Trophoblast cell (in vitro differentiated cells and primary cell): ENCODE measurements at regions not wholly inside any gene's neighbourhood (a gene's known extent, or its start where the extent isn't known, plus 50 kb on each side); places are given as distances from the start of the nearest gene placed in this dataset.

Experiments used
- DNase-seq, 2 donors: peaks; one replicate each; pipeline ENCODE4 v3.0.0-alpha.2; 2016
- H2AFZ ChIP-seq: 2 replicates; pipeline ENCODE4 v1.6.1; 2013; ENCODE audit warnings: low read length, moderate library complexity, mild to moderate bottlenecking; ENCODE audit not compliant: insufficient read depth, poor library complexity
- H2AK5ac ChIP-seq: 2 replicates; pipeline ENCODE4 v1.6.1; 2013; ENCODE audit warnings: mild to moderate bottlenecking, low read length
- H2BK120ac ChIP-seq: 2 replicates; pipeline ENCODE4 v1.6.1; 2013; ENCODE audit warnings: low read length, mild to moderate bottlenecking, moderate library complexity; ENCODE audit not compliant: insufficient read depth, poor library complexity
- H2BK12ac ChIP-seq: 2 replicates; pipeline ENCODE4 v1.6.1; 2013; ENCODE audit warnings: mild to moderate bottlenecking, low read length, moderate library complexity
- H2BK5ac ChIP-seq: 2 replicates; pipeline ENCODE4 v1.6.1; 2013; ENCODE audit warnings: low read length, low read depth, moderate library complexity, mild to moderate bottlenecking; ENCODE audit not compliant: poor library complexity
- H3K14ac ChIP-seq: 2 replicates; pipeline ENCODE4 v1.6.1; 2013; ENCODE audit warnings: mild to moderate bottlenecking, low read length
- H3K18ac ChIP-seq: 2 replicates; pipeline ENCODE4 v1.6.1; 2013; ENCODE audit warnings: mild to moderate bottlenecking, low read length
- H3K23ac ChIP-seq: 2 replicates; pipeline ENCODE4 v1.6.1; 2013; ENCODE audit warnings: low read length
- H3K27ac ChIP-seq: 2 replicates; pipeline ENCODE4 v1.5.1; 2013; ENCODE audit warnings: low read depth, mild to moderate bottlenecking, inconsistent platforms, low read length, moderate library complexity
- H3K27me3 ChIP-seq: 2 replicates; pipeline ENCODE4 v1.6.1; 2013; ENCODE audit warnings: inconsistent platforms, mild to moderate bottlenecking, low read length, moderate library complexity; ENCODE audit not compliant: insufficient read depth
- H3K36me3 ChIP-seq, 2 experiments: 1 replicate in 1 of 2; 2 replicates in 1 of 2; pipeline ENCODE4 v1.6.1; 2013; ENCODE audit warnings: low read length in 2 of 2, mild to moderate bottlenecking in 2 of 2, moderate library complexity in 1 of 2; ENCODE audit not compliant: insufficient read depth in 2 of 2, control insufficient read depth in 1 of 2
- H3K4ac ChIP-seq: 2 replicates; pipeline ENCODE4 v1.6.1; 2013; ENCODE audit warnings: low read depth, mild to moderate bottlenecking, low read length, moderate library complexity
- H3K4me1 ChIP-seq, 2 experiments: 1 replicate in 1 of 2; 2 replicates in 1 of 2; pipeline ENCODE4 v1.6.1; 2013; ENCODE audit warnings: low read length in 2 of 2, mild to moderate bottlenecking in 2 of 2, moderate library complexity in 1 of 2; ENCODE audit not compliant: insufficient read depth in 2 of 2, control insufficient read depth in 1 of 2
- H3K4me2 ChIP-seq: 2 replicates; pipeline ENCODE4 v1.6.1; 2013; ENCODE audit warnings: inconsistent platforms, mild to moderate bottlenecking, low read length, moderate library complexity
- H3K4me3 ChIP-seq: 2 replicates; pipeline ENCODE4 v1.5.1; 2013; ENCODE audit warnings: mild to moderate bottlenecking, low read depth, low read length, inconsistent platforms
- H3K79me1 ChIP-seq: one replicate; pipeline ENCODE4 v1.6.1; 2013; ENCODE audit warnings: low read length
- H3K79me2 ChIP-seq: 2 replicates; pipeline ENCODE4 v1.6.1; 2013; ENCODE audit warnings: low read length, mild to moderate bottlenecking; ENCODE audit not compliant: control insufficient read depth, insufficient read depth, poor library complexity
- H3K9ac ChIP-seq: 2 replicates; pipeline ENCODE4 v1.6.1; 2013; ENCODE audit warnings: mild to moderate bottlenecking, low read length
- H3K9me3 ChIP-seq: 2 replicates; pipeline ENCODE4 v1.6.1; 2013; ENCODE audit warnings: low read depth, mild to moderate bottlenecking, control low read depth, inconsistent platforms, low read length; ENCODE audit not compliant: insufficient read depth
- H4K12ac ChIP-seq: 2 replicates; pipeline ENCODE4 v1.6.1; 2013; ENCODE audit warnings: low read depth, mild to moderate bottlenecking, low read length, moderate library complexity
- H4K8ac ChIP-seq: 2 replicates; pipeline ENCODE4 v1.6.1; 2013; ENCODE audit warnings: low read depth, mild to moderate bottlenecking, low read length, moderate library complexity
- H4K91ac ChIP-seq: one replicate; pipeline ENCODE4 v1.6.1; 2013; ENCODE audit warnings: low read depth, mild to moderate bottlenecking, low read length, moderate library complexity
- WGBS: extraction: QIAGEN DNeasy Blood & Tissue Kit; methylation state at CpG from one replicate; pipeline ENCODE4 v1.1.7; 2013; ENCODE audit warnings: missing lambda C conversion rate; ENCODE audit not compliant: insufficient read length, insufficient coverage; ENCODE audit errors: extremely low coverage; 5-methylcytosine and 5-hydroxymethylcytosine counted together

GRCh38 chr21:35142036-35142815 is 93.1 kb upstream of the RUNX1 start:
- H2BK5ac ChIP-seq, result no peak overlapping the region
- H4K8ac ChIP-seq, result no peak overlapping the region
- no CpG with 5 or more reads among the region's 1 CpG for whole genome bisulfite sequencing
- H3K79me1 ChIP-seq, result peaks cover 4% of the 10 kb centered on the region
- H2BK120ac ChIP-seq, result no peak overlapping the region
- H3K18ac ChIP-seq, result no peak overlapping the region
- no peak overlapping the region for H2BK12ac ChIP-seq
- no peak overlapping the region for H4K12ac ChIP-seq
- no peak overlapping the region for H3K23ac ChIP-seq
- peaks cover 4 to 5% of the 10 kb centered on the region in 2 experiments for H3K4me1 ChIP-seq
- H2AFZ ChIP-seq, result no peak overlapping the region
- no peak overlapping the region for H3K4ac ChIP-seq
- no peaks in the 10 kb centered on the region for H3K36me3 ChIP-seq
- DNase-seq, result no peak
- no peak overlapping the region for H3K4me2 ChIP-seq
- H2AK5ac ChIP-seq, result no peak overlapping the region
- no peak overlapping the region for H3K4me3 ChIP-seq
- no peak overlapping the region for H4K91ac ChIP-seq
- H3K79me2 ChIP-seq, result no peaks in the 10 kb centered on the region
- no peak overlapping the region for H3K9ac ChIP-seq
- H3K27ac ChIP-seq, result no peak overlapping the region
- no peak overlapping the region for H3K14ac ChIP-seq
- no peaks in the 10 kb centered on the region for H3K9me3 ChIP-seq
- no peaks in the 10 kb centered on the region for H3K27me3 ChIP-seq

GRCh38 chr21:35139382-35139715 is 90.2 kb upstream of the RUNX1 start:
- Histone ChIP-seq H3K9ac (no peak overlapping the region), H2BK12ac (no peak overlapping the region), H3K18ac (no peak overlapping the region), H3K4me1 (peaks cover 13 to 14% of the 10 kb centered on the region in 2 experiments), H3K79me1 (peaks cover 12% of the 10 kb centered on the region), H3K27ac (no peak overlapping the region), H3K36me3 (no peaks in the 10 kb centered on the region), H4K91ac (no peak overlapping the region), H3K23ac (no peak overlapping the region), H2AFZ (no peak overlapping the region), H2AK5ac (no peak overlapping the region), H3K4me3 (no peak overlapping the region), H3K79me2 (no peaks in the 10 kb centered on the region), H3K27me3 (no peaks in the 10 kb centered on the region), H4K8ac (no peak overlapping the region), H3K4me2 (no peak overlapping the region), H3K9me3 (no peaks in the 10 kb centered on the region), H4K12ac (no peak overlapping the region), H2BK5ac (no peak overlapping the region), H3K14ac (no peak overlapping the region), H2BK120ac (no peak overlapping the region), H3K4ac (no peak overlapping the region)
- DNase-seq, result peak in 1 of 2 donors; percentile 13
- WGBS, result no CpG with 5 or more reads among the region's 4 CpGs

- Histone ChIP-seq H3K4me2 (no peak overlapping the region), H3K4me3 (no peak overlapping the region), H4K91ac (no peak overlapping the region)
Observed at GRCh38 chr21:35138665-35139381, 89.7 kb upstream of the RUNX1 start.

GRCh38 chr21:35136586-35137219 is 87.6 kb upstream of the RUNX1 start:
- H3K27ac ChIP-seq, result peak overlapping the region; percentile 80
- peak; percentile 82 to 84 for DNase-seq
- H3K79me1 ChIP-seq, result peaks cover 12% of the 10 kb centered on the region
- peak overlapping the region; percentile 32 for H3K4me2 ChIP-seq
- H3K27me3 ChIP-seq, result no peaks in the 10 kb centered on the region
- peak overlapping the region; percentile 52 for H2AFZ ChIP-seq
- H4K12ac ChIP-seq, result peak overlapping the region; percentile 47
- peak overlapping the region; percentile 99 for H2BK12ac ChIP-seq
- WGBS, result no CpG with 5 or more reads among the region's 1 CpG
- H3K4me1 ChIP-seq, result peaks cover 13 to 14% of the 10 kb centered on the region in 2 experiments
- H3K18ac ChIP-seq, result peak overlapping the region; percentile 75
- peak overlapping the region; percentile 19 for H3K9ac ChIP-seq
- peak overlapping the region; percentile 86 for H3K14ac ChIP-seq
- no peak overlapping the region for H3K4me3 ChIP-seq
- peak overlapping the region; percentile 85 for H3K4ac ChIP-seq
- peak overlapping the region; percentile 93 for H4K8ac ChIP-seq
- H3K36me3 ChIP-seq, result no peaks in the 10 kb centered on the region
- H4K91ac ChIP-seq, result peak overlapping the region; percentile 88
- no peaks in the 10 kb centered on the region for H3K9me3 ChIP-seq
- H2BK5ac ChIP-seq, result peak overlapping the region; percentile 92
- H3K23ac ChIP-seq, result no peak overlapping the region
- H2AK5ac ChIP-seq, result peak overlapping the region; percentile 97
- peak overlapping the region; percentile 92 for H2BK120ac ChIP-seq
- no peaks in the 10 kb centered on the region for H3K79me2 ChIP-seq

More at GRCh38 chr21:35138665-35139381, 89.7 kb upstream of the RUNX1 start:
- peaks cover 12% of the 10 kb centered on the region for H3K79me1 ChIP-seq
- no peak overlapping the region for H2AFZ ChIP-seq
- peak overlapping the region; percentile 15 for H3K27ac ChIP-seq
- H3K36me3 ChIP-seq, result no peaks in the 10 kb centered on the region
- peak overlapping the region; percentile 54 for H2BK120ac ChIP-seq
- no peak overlapping the region for H3K14ac ChIP-seq
- no CpG with 5 or more reads among the region's 12 CpGs for WGBS
- no peak overlapping the region for H3K9ac ChIP-seq
- H3K79me2 ChIP-seq, result no peaks in the 10 kb centered on the region
- peaks cover 13 to 14% of the 10 kb centered on the region in 2 experiments for H3K4me1 ChIP-seq
- no peak overlapping the region for H4K8ac ChIP-seq
- no peak overlapping the region for H2BK12ac ChIP-seq
- H3K4ac ChIP-seq, result no peak overlapping the region
- H4K12ac ChIP-seq, result no peak overlapping the region
- H3K23ac ChIP-seq, result no peak overlapping the region
- no peaks in the 10 kb centered on the region for H3K9me3 ChIP-seq
- H3K18ac ChIP-seq, result no peak overlapping the region
- H2AK5ac ChIP-seq, result no peak overlapping the region
- H2BK5ac ChIP-seq, result no peak overlapping the region
- DNase-seq, result peak; percentile 92 to 97
- H3K27me3 ChIP-seq, result no peaks in the 10 kb centered on the region
